Mesothelial cell of epicardium (in vitro differentiated cells): ENCODE measurements at regions not wholly inside any gene's neighbourhood (a gene's known extent, or its start where the extent isn't known, plus 50 kb on each side); places are given as distances from the start of the nearest gene placed in this dataset.

Experiments used
- DNase-seq, 2 experiments: peaks; one replicate each; pipeline ENCODE4 v3.0.0; 2021; ENCODE audit warnings: low spot score in 2 of 2; ENCODE audit not compliant: unreplicated experiment in 2 of 2
- H3K27ac Mint-ChIP-seq: 2 replicates; pipeline ENCODE4 v1.8.0; 2021; ENCODE audit warnings: mixed read lengths
- H3K27me3 Mint-ChIP-seq: 2 replicates; pipeline ENCODE4 v1.8.0; 2021; ENCODE audit warnings: low read depth, mixed read lengths
- H3K36me3 Mint-ChIP-seq: 2 replicates; pipeline ENCODE4 v1.8.0; 2021; ENCODE audit warnings: mixed read lengths
- H3K4me1 Mint-ChIP-seq: 2 replicates; pipeline ENCODE4 v1.8.0; 2021; ENCODE audit warnings: mixed read lengths
- H3K4me3 Mint-ChIP-seq: 2 replicates; pipeline ENCODE4 v1.8.0; 2021; ENCODE audit warnings: mild to moderate bottlenecking, moderate library complexity, mixed read lengths
- H3K9me3 Mint-ChIP-seq: 2 replicates; pipeline ENCODE4 v1.8.0; 2021; ENCODE audit warnings: mixed read lengths
- TF ChIP-seq, protein P1 (sequence below): fragments of 200-600 bp; sonication (generic); IDR thresholded peaks from one replicate; pipeline ENCODE4 v1.5.0; 2021; ENCODE audit warnings: antibody characterized with exemption; ENCODE audit not compliant: unreplicated experiment

- TF ChIP-seq, protein P1, sequence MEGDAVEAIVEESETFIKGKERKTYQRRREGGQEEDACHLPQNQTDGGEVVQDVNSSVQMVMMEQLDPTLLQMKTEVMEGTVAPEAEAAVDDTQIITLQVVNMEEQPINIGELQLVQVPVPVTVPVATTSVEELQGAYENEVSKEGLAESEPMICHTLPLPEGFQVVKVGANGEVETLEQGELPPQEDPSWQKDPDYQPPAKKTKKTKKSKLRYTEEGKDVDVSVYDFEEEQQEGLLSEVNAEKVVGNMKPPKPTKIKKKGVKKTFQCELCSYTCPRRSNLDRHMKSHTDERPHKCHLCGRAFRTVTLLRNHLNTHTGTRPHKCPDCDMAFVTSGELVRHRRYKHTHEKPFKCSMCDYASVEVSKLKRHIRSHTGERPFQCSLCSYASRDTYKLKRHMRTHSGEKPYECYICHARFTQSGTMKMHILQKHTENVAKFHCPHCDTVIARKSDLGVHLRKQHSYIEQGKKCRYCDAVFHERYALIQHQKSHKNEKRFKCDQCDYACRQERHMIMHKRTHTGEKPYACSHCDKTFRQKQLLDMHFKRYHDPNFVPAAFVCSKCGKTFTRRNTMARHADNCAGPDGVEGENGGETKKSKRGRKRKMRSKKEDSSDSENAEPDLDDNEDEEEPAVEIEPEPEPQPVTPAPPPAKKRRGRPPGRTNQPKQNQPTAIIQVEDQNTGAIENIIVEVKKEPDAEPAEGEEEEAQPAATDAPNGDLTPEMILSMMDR: no peak
- Mint-ChIP-seq H3K27me3 (peaks cover 6% of the 10 kb centered on the region), H3K4me1 (peaks cover 6% of the 10 kb centered on the region), H3K4me3 (no peak overlapping the region), H3K36me3 (no peaks in the 10 kb centered on the region), H3K9me3 (peaks cover 15% of the 10 kb centered on the region), H3K27ac (no peak overlapping the region)
- no peak for DNase-seq
Measured at GRCh38 chr1:58318157-58319005, 228.1 kb downstream of the OMA1 start.

GRCh38 chr1:58317694-58318093, 228.8 kb downstream of the OMA1 start:
- Mint-ChIP-seq H3K27me3 (peaks cover 6% of the 10 kb centered on the region), H3K4me1 (peaks cover 6% of the 10 kb centered on the region), H3K27ac (no peak overlapping the region), H3K9me3 (peaks cover 11% of the 10 kb centered on the region), H3K36me3 (no peaks in the 10 kb centered on the region), H3K4me3 (no peak overlapping the region)
- DNase-seq: no peak
- TF ChIP-seq, protein P1: no peak

DNA sequence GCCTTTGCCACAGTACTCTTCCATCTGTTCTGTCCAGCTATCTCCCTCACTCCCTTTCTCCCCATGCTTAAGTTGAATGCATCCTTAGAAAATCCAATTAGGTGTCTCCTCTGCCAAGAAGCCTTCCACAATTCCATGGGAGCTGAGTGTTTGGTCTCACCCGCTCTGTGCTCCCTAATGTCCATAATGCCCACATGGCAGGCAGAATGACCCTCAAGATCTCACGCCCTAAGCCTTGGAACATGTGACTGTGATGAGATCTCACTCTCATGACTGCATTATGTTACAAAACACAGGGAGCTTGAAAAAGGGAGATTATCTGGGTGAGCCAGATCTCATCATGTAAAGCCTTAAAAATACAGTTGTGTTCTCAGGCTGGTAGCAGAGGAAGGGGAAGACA, 229.4 kb downstream of the OMA1 start:
- H3K36me3 Mint-ChIP-seq: no peaks in the 10 kb centered on the region
- DNase-seq: no peak
- H3K27ac Mint-ChIP-seq: no peak overlapping the region
- peaks cover 10% of the 10 kb centered on the region for H3K9me3 Mint-ChIP-seq
- H3K4me3 Mint-ChIP-seq: no peak overlapping the region
- TF ChIP-seq, protein P1: no peak
- peaks cover 6% of the 10 kb centered on the region for H3K4me1 Mint-ChIP-seq
- H3K27me3 Mint-ChIP-seq: peaks cover 6% of the 10 kb centered on the region

DNA sequence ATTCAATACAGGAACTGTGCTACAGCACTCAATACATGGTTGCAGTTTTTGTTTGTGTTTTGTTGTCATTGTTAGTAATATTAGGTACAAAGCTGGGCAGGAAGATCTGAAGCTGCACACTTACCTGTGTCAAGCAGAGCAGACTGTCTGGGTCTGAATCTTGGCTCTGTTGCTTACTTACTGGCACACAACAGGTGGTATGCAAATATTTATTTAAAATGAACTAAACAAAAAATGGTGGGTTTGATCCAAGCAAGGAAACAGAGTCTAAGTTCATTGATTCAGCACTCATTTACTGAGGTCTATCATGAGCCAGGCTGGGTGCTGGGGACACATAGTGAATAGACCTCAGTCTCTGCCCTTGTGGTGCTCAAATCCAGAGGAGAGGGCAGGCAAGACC, 230.4 kb downstream of the OMA1 start:
- TF ChIP-seq, protein P1: no peak
- H3K27ac Mint-ChIP-seq: no peak overlapping the region
- no peaks in the 10 kb centered on the region for H3K36me3 Mint-ChIP-seq
- H3K4me1 Mint-ChIP-seq: peaks cover 7% of the 10 kb centered on the region
- no peak overlapping the region for H3K4me3 Mint-ChIP-seq
- peaks cover 6% of the 10 kb centered on the region for H3K27me3 Mint-ChIP-seq
- peaks cover 10% of the 10 kb centered on the region for H3K9me3 Mint-ChIP-seq
- no peak for DNase-seq

DNA sequence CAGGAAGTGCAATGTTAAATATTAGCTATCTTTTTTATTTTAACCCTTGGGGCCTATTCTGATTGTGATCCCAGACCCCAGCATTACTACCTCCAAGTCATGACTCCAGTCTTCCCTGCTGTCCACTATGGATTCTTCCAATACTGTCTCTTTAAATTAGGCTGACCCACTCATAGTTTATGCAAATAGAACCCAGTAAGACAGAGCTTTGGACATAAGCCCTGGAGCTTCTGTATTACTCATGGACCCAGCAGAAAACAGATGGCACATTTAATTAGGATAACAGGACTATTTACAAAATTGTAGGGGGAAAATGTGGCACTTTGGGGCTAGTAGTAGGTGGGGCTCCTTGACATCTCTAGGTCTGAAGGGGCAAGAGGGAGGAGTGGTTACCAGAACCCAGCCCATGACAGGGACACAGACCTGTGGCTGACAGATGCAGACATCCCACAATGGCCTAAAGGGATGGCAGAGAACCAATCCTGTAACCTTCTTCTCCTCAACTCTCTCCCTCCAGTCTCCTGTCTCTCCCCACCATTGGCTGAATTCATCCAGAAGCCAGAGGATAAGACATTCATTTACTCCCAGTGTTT, 233.5 kb downstream of the OMA1 start:
- H3K4me1 Mint-ChIP-seq: peaks cover 5% of the 10 kb centered on the region

More for the DNA sequence above, 233.5 kb downstream of the OMA1 start:
- H3K4me3 Mint-ChIP-seq: no peak overlapping the region
- no peak overlapping the region for H3K27ac Mint-ChIP-seq
- peaks cover 6% of the 10 kb centered on the region for H3K27me3 Mint-ChIP-seq
- TF ChIP-seq, protein P1: no peak
- peaks cover 8% of the 10 kb centered on the region for H3K9me3 Mint-ChIP-seq
- no peaks in the 10 kb centered on the region for H3K36me3 Mint-ChIP-seq
- no peak for DNase-seq
